PC-9 (cell line): ENCODE measurements at regions not wholly inside any gene's neighbourhood (a gene's known extent, or its start where the extent isn't known, plus 50 kb on each side); places are given as distances from the start of the nearest gene placed in this dataset.

Experiments
- BruUV-seq: library from RNA; stranded (reverse); fragments of 400-500 nt; replicated peaks from 2 replicates; lab custom pipeline; 2021; lab: Mats Ljungman, UMichigan
- CTCF ChIA-PET: fragments of 300-600 bp; sonication (Branson Sonifier 250); formaldehyde crosslinking; loops from one replicate; lab custom pipeline; 2022; ENCODE audit warnings: antibody characterized with exemption; lab: Charles Lee
- POLR2A ChIA-PET: fragments of 300-600 bp; sonication (Branson Sonifier 250); formaldehyde crosslinking; loops from one replicate; lab custom pipeline; 2022; ENCODE audit warnings: antibody characterized with exemption; ENCODE audit not compliant: unreplicated experiment; lab: Charles Lee
- DNase-seq, 2 experiments: peaks; one replicate each; pipeline versions ENCODE4 v3.0.0 to v3.0.0-alpha.2; 2015 to 2022; ENCODE audit warnings: mixed read lengths in 1 of 2
- H2AFZ ChIP-seq: fragments of 200-600 bp; sonication (generic); 2 replicates; pipeline ENCODE4 v1.8.1; 2017; ENCODE audit warnings: antibody characterized with exemption
- H3F3A ChIP-seq: fragments of 200-600 bp; sonication (generic); 2 replicates; pipeline ENCODE4 v1.8.1; 2017; ENCODE audit warnings: antibody characterized with exemption, mild to moderate bottlenecking, low read depth; ENCODE audit not compliant: insufficient read depth
- H3K27ac ChIP-seq: fragments of 200-600 bp; sonication (generic); 2 replicates; pipeline ENCODE4 v1.6.1; 2016; ENCODE audit warnings: mixed run types
- H3K27me3 ChIP-seq: fragments of 200-600 bp; sonication (generic); 2 replicates; pipeline ENCODE4 v1.6.1; 2016; ENCODE audit warnings: low read depth, mixed run types; ENCODE audit not compliant: insufficient read depth
- H3K36me3 ChIP-seq: fragments of 200-600 bp; sonication (generic); 2 replicates; pipeline ENCODE4 v1.6.1; 2016; ENCODE audit warnings: low read depth, mixed run types
- H3K4me1 ChIP-seq: fragments of 200-600 bp; sonication (generic); replicated peaks from 2 replicates; pipeline ENCODE4 v1.6.1; 2016; ENCODE audit warnings: mixed run types; ENCODE audit not compliant: insufficient read depth
- H3K4me2 ChIP-seq: fragments of 200-600 bp; sonication (generic); 2 replicates; pipeline ENCODE4 v1.6.1; 2017; ENCODE audit warnings: mixed run types
- H3K4me3 ChIP-seq: fragments of 200-600 bp; sonication (generic); 2 replicates; pipeline ENCODE4 v1.6.1; 2016; ENCODE audit warnings: mixed run types
- H3K79me2 ChIP-seq: fragments of 200-600 bp; sonication (generic); 2 replicates; pipeline ENCODE4 v1.6.1; 2017; ENCODE audit warnings: low read depth, mixed run types
- H3K9me2 ChIP-seq: fragments of 200-600 bp; sonication (generic); 2 replicates; pipeline ENCODE4 v1.8.1; 2017; ENCODE audit warnings: mild to moderate bottlenecking; ENCODE audit not compliant: insufficient read depth
- H3K9me3 ChIP-seq: fragments of 200-600 bp; sonication (generic); 2 replicates; pipeline ENCODE4 v1.8.1; 2016; ENCODE audit warnings: low read depth; ENCODE audit not compliant: insufficient read depth
- H4K20me1 ChIP-seq: fragments of 200-600 bp; sonication (generic); 2 replicates; pipeline ENCODE4 v1.8.1; 2017; ENCODE audit not compliant: insufficient read depth
- EZH2 ChIP-seq: fragments of 200-600 bp; sonication (generic); IDR thresholded peaks from 2 replicates; pipeline ENCODE4 v1.8.0; 2017; ENCODE audit warnings: antibody characterized with exemption, low read depth
- intact Hi-C: fragments of 100-400 bp; cut with micrococcal nuclease; formaldehyde crosslinking; loops from one replicate; pipeline ENCODE4 v1.10.0; 2022; ENCODE audit not compliant: unreplicated experiment
- TF ChIP-seq, protein P1 (sequence below): fragments of 200-600 bp; sonication (generic); conservative IDR thresholded peaks from 2 replicates; pipeline ENCODE4 v1.6.1; 2017; ENCODE audit warnings: mixed run types, antibody characterized with exemption, mild to moderate bottlenecking, moderate library complexity

DNA sequence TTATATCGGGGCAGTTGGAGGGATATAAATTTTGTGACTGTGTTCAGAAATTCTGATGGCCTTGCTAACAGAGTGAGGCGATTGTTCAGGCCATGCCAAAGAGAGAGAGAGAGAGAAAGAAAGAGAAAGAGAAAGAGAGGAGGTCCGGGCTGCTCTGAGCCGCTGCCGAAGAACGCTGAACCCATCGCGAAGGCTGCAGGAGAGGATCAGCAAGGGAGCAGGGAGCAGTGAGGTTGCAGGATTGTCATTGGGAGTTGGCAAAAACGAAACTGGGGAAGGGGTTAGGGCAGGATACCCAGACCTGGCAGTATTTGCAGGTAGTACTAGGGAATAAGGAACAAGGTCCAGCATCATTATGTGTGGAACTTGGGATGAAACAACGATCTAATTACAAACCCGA lies 537.1 kb downstream of the INSC start:
- POLR2A ChIA-PET: no interaction called here
- no peaks in the 10 kb centered on the region for H3K79me2 ChIP-seq
- CTCF ChIA-PET: no interaction called here
- no peak for DNase-seq
- TF ChIP-seq, protein P1, sequence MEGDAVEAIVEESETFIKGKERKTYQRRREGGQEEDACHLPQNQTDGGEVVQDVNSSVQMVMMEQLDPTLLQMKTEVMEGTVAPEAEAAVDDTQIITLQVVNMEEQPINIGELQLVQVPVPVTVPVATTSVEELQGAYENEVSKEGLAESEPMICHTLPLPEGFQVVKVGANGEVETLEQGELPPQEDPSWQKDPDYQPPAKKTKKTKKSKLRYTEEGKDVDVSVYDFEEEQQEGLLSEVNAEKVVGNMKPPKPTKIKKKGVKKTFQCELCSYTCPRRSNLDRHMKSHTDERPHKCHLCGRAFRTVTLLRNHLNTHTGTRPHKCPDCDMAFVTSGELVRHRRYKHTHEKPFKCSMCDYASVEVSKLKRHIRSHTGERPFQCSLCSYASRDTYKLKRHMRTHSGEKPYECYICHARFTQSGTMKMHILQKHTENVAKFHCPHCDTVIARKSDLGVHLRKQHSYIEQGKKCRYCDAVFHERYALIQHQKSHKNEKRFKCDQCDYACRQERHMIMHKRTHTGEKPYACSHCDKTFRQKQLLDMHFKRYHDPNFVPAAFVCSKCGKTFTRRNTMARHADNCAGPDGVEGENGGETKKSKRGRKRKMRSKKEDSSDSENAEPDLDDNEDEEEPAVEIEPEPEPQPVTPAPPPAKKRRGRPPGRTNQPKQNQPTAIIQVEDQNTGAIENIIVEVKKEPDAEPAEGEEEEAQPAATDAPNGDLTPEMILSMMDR: no peak
- no peak for TF ChIP-seq EZH2
- no peak overlapping the region for H3K4me2 ChIP-seq
- intact Hi-C loops: loop anchor here (2.0 to 10.0 kb wide), 4 partner anchors 117 to 653 kb away; no protein-coding TSS in a partner anchor
- no TSS peak for BruUV-seq
- no peak overlapping the region for H3K27ac ChIP-seq
- no peaks in the 10 kb centered on the region for H4K20me1 ChIP-seq
- H3K27me3 ChIP-seq: no peaks in the 10 kb centered on the region
- no peak overlapping the region for H2AFZ ChIP-seq
- H3K36me3 ChIP-seq: no peaks in the 10 kb centered on the region
- H3K9me3 ChIP-seq: no peaks in the 10 kb centered on the region
- H3F3A ChIP-seq: peaks cover 23% of the 10 kb centered on the region
- H3K4me3 ChIP-seq: no peak overlapping the region
- peaks cover 63% of the 10 kb centered on the region for H3K4me1 ChIP-seq
- no peaks in the 10 kb centered on the region for H3K9me2 ChIP-seq

DNA sequence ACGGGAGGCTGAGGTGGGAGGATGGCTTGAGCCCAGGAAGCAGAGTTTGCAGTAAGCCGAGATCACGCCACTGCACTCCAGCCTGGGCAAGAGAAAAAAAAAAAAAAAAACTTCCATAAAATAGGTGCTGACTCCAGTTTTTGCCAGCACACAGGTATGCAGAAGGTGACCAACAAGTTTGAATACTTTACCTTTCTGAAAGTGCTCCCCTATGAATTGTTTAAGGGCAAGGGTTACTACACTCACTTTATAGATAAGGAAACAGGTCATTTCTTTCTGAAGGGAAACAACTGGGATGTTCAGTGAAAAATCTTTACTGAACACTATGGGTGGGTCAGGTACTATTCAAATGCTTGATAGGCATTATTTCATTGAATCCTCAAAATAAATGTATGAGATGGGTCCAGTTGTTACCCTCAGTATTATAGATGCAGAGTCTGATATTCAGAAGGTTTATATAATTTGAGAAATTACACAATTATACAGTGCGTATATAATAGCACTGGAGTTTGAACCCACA lies 538.5 kb downstream of the INSC start:
- peaks cover 78% of the 10 kb centered on the region for H3K4me1 ChIP-seq
- intact Hi-C loops: loop anchor here (5.0 to 10.0 kb wide), 3 partner anchors 249 to 652 kb away; no protein-coding TSS in a partner anchor
- H3K4me3 ChIP-seq: no peak overlapping the region
- no peak overlapping the region for H2AFZ ChIP-seq
- no TSS peak for BruUV-seq
- H3F3A ChIP-seq: peaks cover 23% of the 10 kb centered on the region
- ChIA-PET CTCF (no interaction called here), POLR2A (no interaction called here)
- no peaks in the 10 kb centered on the region for H3K9me3 ChIP-seq
- no peaks in the 10 kb centered on the region for H3K79me2 ChIP-seq
- H3K36me3 ChIP-seq: no peaks in the 10 kb centered on the region
- no peaks in the 10 kb centered on the region for H4K20me1 ChIP-seq
- no peaks in the 10 kb centered on the region for H3K9me2 ChIP-seq
- H3K4me2 ChIP-seq: peak overlapping the region; percentile 81
- H3K27me3 ChIP-seq: no peaks in the 10 kb centered on the region
- peak in 1 of 2 experiments; percentile 75 for DNase-seq
- TF ChIP-seq, protein P1: no peak
- TF ChIP-seq EZH2: no peak
- H3K27ac ChIP-seq: peak overlapping the region; percentile 93

DNA sequence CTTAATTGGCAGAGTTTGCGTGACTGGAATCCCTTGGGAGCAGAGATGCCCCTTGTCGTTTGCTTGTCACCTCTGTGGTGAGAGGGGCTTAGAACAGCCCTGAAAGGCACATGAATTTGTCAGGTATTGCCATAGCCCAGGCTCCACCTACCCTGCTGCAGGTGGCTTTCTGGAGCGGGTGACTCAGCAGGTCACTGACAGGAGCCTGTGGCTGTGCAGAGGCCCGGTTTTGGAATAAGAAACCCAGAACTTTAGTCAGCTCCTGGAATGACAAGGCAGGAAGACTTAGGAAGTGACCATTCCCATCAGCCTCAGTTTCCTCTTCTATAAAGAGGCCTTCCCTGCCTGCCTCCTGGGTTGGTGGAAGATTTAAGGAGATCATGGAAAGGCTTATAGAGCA lies 539.7 kb downstream of the INSC start:
- peak overlapping the region; percentile 93 for H3K27ac ChIP-seq
- H3K4me1 ChIP-seq: peaks cover 80% of the 10 kb centered on the region
- H3K79me2 ChIP-seq: no peaks in the 10 kb centered on the region
- no TSS peak for BruUV-seq
- peak overlapping the region; percentile 31; the same call in 1 of the 2 replicates for H3K4me3 ChIP-seq
- H3K4me2 ChIP-seq: peak overlapping the region; percentile 81
- no peaks in the 10 kb centered on the region for H3K27me3 ChIP-seq
- peaks cover 23% of the 10 kb centered on the region for H3F3A ChIP-seq
- no peaks in the 10 kb centered on the region for H4K20me1 ChIP-seq
- ChIA-PET CTCF (no interaction called here), POLR2A (interaction anchor here (0.5 to 0.7 kb wide), 2 partner anchors 159 to 783 kb away, joined by 3 to 4 read pairs; no protein-coding TSS in a partner anchor)
- no peak overlapping the region for H2AFZ ChIP-seq
- no peaks in the 10 kb centered on the region for H3K36me3 ChIP-seq
- DNase-seq: peak; percentile 33 to 61
- H3K9me3 ChIP-seq: no peaks in the 10 kb centered on the region
- no peaks in the 10 kb centered on the region for H3K9me2 ChIP-seq
- intact Hi-C loops: loop anchor here (5.0 to 10.0 kb wide), 3 partner anchors 248 to 650 kb away; no protein-coding TSS in a partner anchor
- no peak for TF ChIP-seq EZH2
- TF ChIP-seq, protein P1: no peak
